Activated CD4-positive, alpha-beta T cell treated with anti-CD3 and anti-CD28 coated beads, Interleukin-2, amount 10 ng/mL, durations not matched to agents 24 days and 14 days (primary cell): ENCODE measurements at regions not wholly inside any gene's neighbourhood (a gene's known extent, or its start where the extent isn't known, plus 50 kb on each side); places are given as distances from the start of the nearest gene placed in this dataset.

ENCODE experiments used
- DNase-seq: peaks from one replicate; pipeline ENCODE4 v3.0.0; 2022
- H3K27ac Mint-ChIP-seq: one replicate; pipeline ENCODE4 v1.8.0; 2022; ENCODE audit warnings: mild to moderate bottlenecking, mixed read lengths
- H3K27me3 Mint-ChIP-seq: one replicate; pipeline ENCODE4 v1.8.0; 2022; ENCODE audit warnings: mixed read lengths
- H3K36me3 Mint-ChIP-seq: one replicate; pipeline ENCODE4 v1.8.0; 2022; ENCODE audit warnings: low read depth, mild to moderate bottlenecking, mixed read lengths
- H3K4me1 Mint-ChIP-seq: one replicate; pipeline ENCODE4 v1.8.0; 2021; ENCODE audit warnings: mixed read lengths
- H3K4me3 Mint-ChIP-seq: one replicate; pipeline ENCODE4 v1.8.0; 2022; ENCODE audit warnings: mild to moderate bottlenecking, moderate library complexity, mixed read lengths
- H3K9me3 Mint-ChIP-seq: one replicate; pipeline ENCODE4 v1.8.0; 2021; ENCODE audit warnings: mixed read lengths
- intact Hi-C: fragments of 100-400 bp; cut with micrococcal nuclease; formaldehyde crosslinking; loops from one replicate; pipeline ENCODE4 v1.15.1; 2023

- Mint-ChIP-seq H3K27me3 (peaks cover 25% of the 10 kb centered on the region), H3K36me3 (no peaks in the 10 kb centered on the region), H3K9me3 (no peaks in the 10 kb centered on the region), H3K27ac (no peak overlapping the region), H3K4me1 (no peaks in the 10 kb centered on the region), H3K4me3 (no peak overlapping the region)
- intact Hi-C loops: no loop called here
- no peak for DNase-seq
These were observed 58.5 kb downstream of the MAIP1 start for GRCh38 chr2:200013906-200014305.

GRCh38 chr2:200021449-200022114 lies 66.2 kb downstream of the MAIP1 start:
- no peaks in the 10 kb centered on the region for H3K9me3 Mint-ChIP-seq
- intact Hi-C loops: no loop called here

GRCh38 chr2:200022511-200022910 lies 67.1 kb downstream of the MAIP1 start:
- Mint-ChIP-seq H3K27me3 (peaks cover 25% of the 10 kb centered on the region), H3K9me3 (no peaks in the 10 kb centered on the region), H3K4me3 (no peak overlapping the region), H3K4me1 (no peaks in the 10 kb centered on the region), H3K36me3 (no peaks in the 10 kb centered on the region), H3K27ac (no peak overlapping the region)
- intact Hi-C loops: no loop called here
- DNase-seq: no peak

More at GRCh38 chr2:200021449-200022114, 66.2 kb downstream of the MAIP1 start:
- H3K27me3 Mint-ChIP-seq: peaks cover 24% of the 10 kb centered on the region
- H3K4me3 Mint-ChIP-seq: no peak overlapping the region
- no peak overlapping the region for H3K27ac Mint-ChIP-seq
- H3K36me3 Mint-ChIP-seq: no peaks in the 10 kb centered on the region
- H3K4me1 Mint-ChIP-seq: no peaks in the 10 kb centered on the region
- DNase-seq: no peak

- no peaks in the 10 kb centered on the region for H3K9me3 Mint-ChIP-seq
- H3K27ac Mint-ChIP-seq: no peak overlapping the region
- H3K27me3 Mint-ChIP-seq: peaks cover 19% of the 10 kb centered on the region
- H3K4me3 Mint-ChIP-seq: no peak overlapping the region
- no peaks in the 10 kb centered on the region for H3K36me3 Mint-ChIP-seq
- no peaks in the 10 kb centered on the region for H3K4me1 Mint-ChIP-seq
- intact Hi-C loops: no loop called here
- no peak for DNase-seq
These were observed 68.2 kb downstream of the MAIP1 start for GRCh38 chr2:200023570-200023969.

GRCh38 chr2:200025717-200026116 lies 70.3 kb downstream of the MAIP1 start:
- peaks cover 18% of the 10 kb centered on the region for H3K27me3 Mint-ChIP-seq
- H3K36me3 Mint-ChIP-seq: no peaks in the 10 kb centered on the region
- H3K4me3 Mint-ChIP-seq: no peak overlapping the region
- no peak overlapping the region for H3K27ac Mint-ChIP-seq
- no peaks in the 10 kb centered on the region for H3K4me1 Mint-ChIP-seq
- intact Hi-C loops: no loop called here
- DNase-seq: no peak
- no peaks in the 10 kb centered on the region for H3K9me3 Mint-ChIP-seq

- Mint-ChIP-seq H3K4me3 (no peak overlapping the region), H3K27me3 (peaks cover 13% of the 10 kb centered on the region), H3K4me1 (no peaks in the 10 kb centered on the region), H3K36me3 (no peaks in the 10 kb centered on the region), H3K27ac (no peak overlapping the region), H3K9me3 (no peaks in the 10 kb centered on the region)
- no peak for DNase-seq
- intact Hi-C loops: no loop called here
These were observed 71.2 kb downstream of the MAIP1 start for GRCh38 chr2:200026332-200027230.

- intact Hi-C loops: no loop called here
- no peak for DNase-seq
- peaks cover 13% of the 10 kb centered on the region for H3K27me3 Mint-ChIP-seq
These were observed 73.6 kb downstream of the MAIP1 start for GRCh38 chr2:200028998-200029397.

GRCh38 chr2:200032895-200033294 lies 77.5 kb downstream of the MAIP1 start:
- Mint-ChIP-seq H3K4me3 (no peak overlapping the region), H3K27ac (no peak overlapping the region), H3K4me1 (no peaks in the 10 kb centered on the region), H3K27me3 (peaks cover 6% of the 10 kb centered on the region), H3K36me3 (no peaks in the 10 kb centered on the region), H3K9me3 (no peaks in the 10 kb centered on the region)
- no peak for DNase-seq
- intact Hi-C loops: no loop called here

More at GRCh38 chr2:200028998-200029397, 73.6 kb downstream of the MAIP1 start:
- H3K27ac Mint-ChIP-seq: no peak overlapping the region
- H3K4me1 Mint-ChIP-seq: no peaks in the 10 kb centered on the region
- H3K4me3 Mint-ChIP-seq: no peak overlapping the region
- H3K36me3 Mint-ChIP-seq: no peaks in the 10 kb centered on the region
- H3K9me3 Mint-ChIP-seq: no peaks in the 10 kb centered on the region

GRCh38 chr2:200033929-200034328 lies 78.5 kb downstream of the MAIP1 start:
- H3K27me3 Mint-ChIP-seq: peaks cover 4% of the 10 kb centered on the region
- H3K4me3 Mint-ChIP-seq: no peak overlapping the region
- H3K36me3 Mint-ChIP-seq: no peaks in the 10 kb centered on the region
- no peaks in the 10 kb centered on the region for H3K4me1 Mint-ChIP-seq
- no peak overlapping the region for H3K27ac Mint-ChIP-seq
- H3K9me3 Mint-ChIP-seq: no peaks in the 10 kb centered on the region
- no peak for DNase-seq
- intact Hi-C loops: no loop called here

GRCh38 chr2:200034816-200035215 lies 79.4 kb downstream of the MAIP1 start:
- no peaks in the 10 kb centered on the region for H3K9me3 Mint-ChIP-seq
- no peak for DNase-seq
- no peaks in the 10 kb centered on the region for H3K36me3 Mint-ChIP-seq
- no peak overlapping the region for H3K27ac Mint-ChIP-seq
- intact Hi-C loops: no loop called here
- no peaks in the 10 kb centered on the region for H3K4me1 Mint-ChIP-seq
- peaks cover 4% of the 10 kb centered on the region for H3K27me3 Mint-ChIP-seq
- no peak overlapping the region for H3K4me3 Mint-ChIP-seq

- Mint-ChIP-seq H3K27me3 (peaks cover 14% of the 10 kb centered on the region), H3K9me3 (no peaks in the 10 kb centered on the region), H3K36me3 (no peaks in the 10 kb centered on the region), H3K27ac (no peak overlapping the region), H3K4me3 (no peak overlapping the region), H3K4me1 (no peaks in the 10 kb centered on the region)
- DNase-seq: no peak
- intact Hi-C loops: no loop called here
These were observed 84.6 kb downstream of the MAIP1 start for GRCh38 chr2:200039724-200040650.

- intact Hi-C loops: no loop called here
- DNase-seq: no peak
- no peak overlapping the region for H3K27ac Mint-ChIP-seq
- peaks cover 14% of the 10 kb centered on the region for H3K27me3 Mint-ChIP-seq
- no peak overlapping the region for H3K4me3 Mint-ChIP-seq
- H3K36me3 Mint-ChIP-seq: no peaks in the 10 kb centered on the region
- H3K4me1 Mint-ChIP-seq: no peaks in the 10 kb centered on the region
- H3K9me3 Mint-ChIP-seq: peaks cover 4% of the 10 kb centered on the region
These were observed 85.4 kb downstream of the MAIP1 start for GRCh38 chr2:200040831-200041230.

GRCh38 chr2:200041639-200042038 lies 86.3 kb downstream of the MAIP1 start:
- peaks cover 14% of the 10 kb centered on the region for H3K27me3 Mint-ChIP-seq
- H3K27ac Mint-ChIP-seq: no peak overlapping the region
- no peaks in the 10 kb centered on the region for H3K36me3 Mint-ChIP-seq
- no peak for DNase-seq
- no peaks in the 10 kb centered on the region for H3K4me1 Mint-ChIP-seq
- H3K4me3 Mint-ChIP-seq: no peak overlapping the region
- peaks cover 10% of the 10 kb centered on the region for H3K9me3 Mint-ChIP-seq
- intact Hi-C loops: no loop called here
